ENCODE measurements at regions not wholly inside any gene's neighbourhood (a gene's known extent, or its start where the extent isn't known, plus 50 kb on each side); places are given as distances from the start of the nearest gene placed in this dataset.

GRCh38 chr3:81846988-81847387 is 85.5 kb upstream of the GBE1 start:
- no peak for TF ChIP-seq CTCF (IDR thresholded peaks at IDR 0.05; ENCODE audit: low read depth, low read length, poor library complexity, severe bottlenecking)
- TF ChIP-seq EZH2phosphoT487 (IDR thresholded peaks at IDR 0.05; ENCODE audit: borderline replicate concordance, low read length): no peak
